IMR-90 (cell line): ENCODE measurements at regions not wholly inside any gene's neighbourhood (a gene's known extent, or its start where the extent isn't known, plus 50 kb on each side); places are given as distances from the start of the nearest gene placed in this dataset.
A peak's percentile ranks its signal among the peaks of the same experiment; 100 is the strongest.

Experiments
- CTCF ChIP-seq: conservative IDR thresholded peaks from 2 replicates; pipeline ENCODE4 v1.5.1; 2012; ENCODE audit warnings: mild to moderate bottlenecking, low read depth, low read length, improper control_type of control experiment
- FOS ChIP-seq: fragments of 150-350 bp; IDR thresholded peaks from 2 replicates; pipeline ENCODE4 v1.6.1; 2016; ENCODE audit warnings: low read depth, low read length
- POLR2A ChIP-seq: IDR thresholded peaks from 2 replicates; pipeline ENCODE4 v1.6.1; 2012; ENCODE audit warnings: mild to moderate bottlenecking, low read depth, low read length
- RAD21 ChIP-seq: IDR thresholded peaks from 2 replicates; pipeline ENCODE4 v1.6.1; 2012; ENCODE audit warnings: low read length, improper control_type of control experiment
- USF2 ChIP-seq: fragments of 150-350 bp; IDR thresholded peaks from 2 replicates; pipeline ENCODE4 v1.6.1; 2017; ENCODE audit warnings: mild to moderate bottlenecking, antibody characterized with exemption, low read length, low read depth
- TF ChIP-seq, protein P1 (sequence below): fragments of 150-350 bp; IDR thresholded peaks from 2 replicates; pipeline ENCODE4 v1.6.1; 2016; ENCODE audit warnings: low read depth, mild to moderate bottlenecking, low read length, moderate library complexity, borderline replicate concordance

GRCh38 chr6:115544765-115545671 is 515.7 kb downstream of the FRK start:
- TF ChIP-seq CTCF, result peak; percentile 19; the same call in 1 of the 2 replicates
- TF ChIP-seq FOS, result no peak
- TF ChIP-seq, protein P1, sequence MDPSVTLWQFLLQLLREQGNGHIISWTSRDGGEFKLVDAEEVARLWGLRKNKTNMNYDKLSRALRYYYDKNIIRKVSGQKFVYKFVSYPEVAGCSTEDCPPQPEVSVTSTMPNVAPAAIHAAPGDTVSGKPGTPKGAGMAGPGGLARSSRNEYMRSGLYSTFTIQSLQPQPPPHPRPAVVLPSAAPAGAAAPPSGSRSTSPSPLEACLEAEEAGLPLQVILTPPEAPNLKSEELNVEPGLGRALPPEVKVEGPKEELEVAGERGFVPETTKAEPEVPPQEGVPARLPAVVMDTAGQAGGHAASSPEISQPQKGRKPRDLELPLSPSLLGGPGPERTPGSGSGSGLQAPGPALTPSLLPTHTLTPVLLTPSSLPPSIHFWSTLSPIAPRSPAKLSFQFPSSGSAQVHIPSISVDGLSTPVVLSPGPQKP, result no peak
- TF ChIP-seq RAD21, result no peak
- no peak for TF ChIP-seq POLR2A
- no peak for TF ChIP-seq USF2
